ENCODE measurements at regions not wholly inside any gene's neighbourhood (a gene's known extent, or its start where the extent isn't known, plus 50 kb on each side); places are given as distances from the start of the nearest gene placed in this dataset.

DNA sequence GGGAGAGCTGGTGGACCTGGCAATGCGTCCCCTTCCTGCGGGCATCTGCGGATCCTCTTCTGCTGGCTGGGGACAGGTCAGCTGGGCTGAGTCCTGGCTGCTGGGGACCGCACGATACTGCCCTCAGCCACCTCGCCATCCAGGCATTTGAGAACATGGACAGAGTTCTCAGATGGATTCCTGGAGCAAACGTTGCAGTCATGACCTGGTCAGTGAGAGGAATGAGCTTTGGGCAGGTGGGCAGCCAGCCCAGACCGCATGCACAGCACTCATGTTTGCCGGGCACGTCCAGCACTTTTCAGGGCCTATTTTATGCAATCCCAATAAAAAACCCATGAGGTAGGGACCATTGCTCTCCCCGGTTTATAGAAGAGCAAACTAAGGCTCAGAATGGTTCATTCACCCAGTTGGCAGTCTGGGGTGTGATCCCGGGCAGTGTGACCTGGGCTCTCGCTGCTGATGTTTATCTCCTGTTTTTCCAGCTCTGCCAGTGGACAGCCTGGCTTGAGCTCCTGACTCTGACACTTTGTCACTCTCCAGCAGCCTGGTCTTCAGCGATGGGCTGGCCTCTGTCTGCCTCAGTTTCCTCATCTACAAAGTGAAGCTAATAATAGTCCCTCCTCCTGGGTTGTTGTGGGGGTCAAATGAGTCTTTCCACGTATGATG, 294.7 kb downstream of the IRF8 start:
- Histone ChIP-seq H3K27me3 (ENCODE audit: insufficient read depth, low read length) (peaks cover 100% of the 10 kb centered on the region), H3K4me2 (ENCODE audit: low read length) (no peak overlapping the region)

More for the DNA sequence above, 294.7 kb downstream of the IRF8 start:
- ATAC-seq (no peak), DNase-seq (ENCODE audit: low read depth, low spot score) (no peak)
- TF ChIP-seq, protein P1, sequence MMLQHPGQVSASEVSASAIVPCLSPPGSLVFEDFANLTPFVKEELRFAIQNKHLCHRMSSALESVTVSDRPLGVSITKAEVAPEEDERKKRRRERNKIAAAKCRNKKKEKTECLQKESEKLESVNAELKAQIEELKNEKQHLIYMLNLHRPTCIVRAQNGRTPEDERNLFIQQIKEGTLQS (IDR thresholded peaks at IDR 0.05) = no peak
- TF ChIP-seq YY1 (IDR thresholded peaks at IDR 0.05; ENCODE audit: extremely low read depth, insufficient replicate concordance, low read depth, low read length) = no peak
- no peak for TF ChIP-seq JUND (IDR thresholded peaks at IDR 0.05)
- TF ChIP-seq, protein P2, sequence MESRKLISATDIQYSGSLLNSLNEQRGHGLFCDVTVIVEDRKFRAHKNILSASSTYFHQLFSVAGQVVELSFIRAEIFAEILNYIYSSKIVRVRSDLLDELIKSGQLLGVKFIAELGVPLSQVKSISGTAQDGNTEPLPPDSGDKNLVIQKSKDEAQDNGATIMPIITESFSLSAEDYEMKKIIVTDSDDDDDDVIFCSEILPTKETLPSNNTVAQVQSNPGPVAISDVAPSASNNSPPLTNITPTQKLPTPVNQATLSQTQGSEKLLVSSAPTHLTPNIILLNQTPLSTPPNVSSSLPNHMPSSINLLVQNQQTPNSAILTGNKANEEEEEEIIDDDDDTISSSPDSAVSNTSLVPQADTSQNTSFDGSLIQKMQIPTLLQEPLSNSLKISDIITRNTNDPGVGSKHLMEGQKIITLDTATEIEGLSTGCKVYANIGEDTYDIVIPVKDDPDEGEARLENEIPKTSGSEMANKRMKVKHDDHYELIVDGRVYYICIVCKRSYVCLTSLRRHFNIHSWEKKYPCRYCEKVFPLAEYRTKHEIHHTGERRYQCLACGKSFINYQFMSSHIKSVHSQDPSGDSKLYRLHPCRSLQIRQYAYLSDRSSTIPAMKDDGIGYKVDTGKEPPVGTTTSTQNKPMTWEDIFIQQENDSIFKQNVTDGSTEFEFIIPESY (IDR thresholded peaks at IDR 0.05; ENCODE audit: extremely low read depth, insufficient replicate concordance, low read length) = no peak
- TF ChIP-seq, protein P3, sequence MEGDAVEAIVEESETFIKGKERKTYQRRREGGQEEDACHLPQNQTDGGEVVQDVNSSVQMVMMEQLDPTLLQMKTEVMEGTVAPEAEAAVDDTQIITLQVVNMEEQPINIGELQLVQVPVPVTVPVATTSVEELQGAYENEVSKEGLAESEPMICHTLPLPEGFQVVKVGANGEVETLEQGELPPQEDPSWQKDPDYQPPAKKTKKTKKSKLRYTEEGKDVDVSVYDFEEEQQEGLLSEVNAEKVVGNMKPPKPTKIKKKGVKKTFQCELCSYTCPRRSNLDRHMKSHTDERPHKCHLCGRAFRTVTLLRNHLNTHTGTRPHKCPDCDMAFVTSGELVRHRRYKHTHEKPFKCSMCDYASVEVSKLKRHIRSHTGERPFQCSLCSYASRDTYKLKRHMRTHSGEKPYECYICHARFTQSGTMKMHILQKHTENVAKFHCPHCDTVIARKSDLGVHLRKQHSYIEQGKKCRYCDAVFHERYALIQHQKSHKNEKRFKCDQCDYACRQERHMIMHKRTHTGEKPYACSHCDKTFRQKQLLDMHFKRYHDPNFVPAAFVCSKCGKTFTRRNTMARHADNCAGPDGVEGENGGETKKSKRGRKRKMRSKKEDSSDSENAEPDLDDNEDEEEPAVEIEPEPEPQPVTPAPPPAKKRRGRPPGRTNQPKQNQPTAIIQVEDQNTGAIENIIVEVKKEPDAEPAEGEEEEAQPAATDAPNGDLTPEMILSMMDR (IDR thresholded peaks at IDR 0.05 in 2 of 3, conservative IDR thresholded peaks at IDR 0.05 in 1 of 3; ENCODE audit: borderline replicate concordance in 1 of 3, insufficient read depth in 1 of 3, low read depth in 2 of 3, low read length in 2 of 3) = no peak
- TF ChIP-seq, protein P4, sequence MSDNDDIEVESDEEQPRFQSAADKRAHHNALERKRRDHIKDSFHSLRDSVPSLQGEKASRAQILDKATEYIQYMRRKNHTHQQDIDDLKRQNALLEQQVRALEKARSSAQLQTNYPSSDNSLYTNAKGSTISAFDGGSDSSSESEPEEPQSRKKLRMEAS (IDR thresholded peaks at IDR 0.05) = no peak
- TF ChIP-seq EZH2phosphoT487 (IDR thresholded peaks at IDR 0.05; ENCODE audit: borderline replicate concordance) = no peak
- no peak for TF ChIP-seq ZNF274 (IDR thresholded peaks at IDR 0.05; ENCODE audit: low read depth, low read length)
- TF ChIP-seq ELF1 (IDR thresholded peaks at IDR 0.05; ENCODE audit: borderline replicate concordance, low read depth) = no peak
- TF ChIP-seq EGR1 (IDR thresholded peaks at IDR 0.05; ENCODE audit: low read depth) = no peak
- no peak for TF ChIP-seq TCF7L2 (IDR thresholded peaks at IDR 0.05; ENCODE audit: borderline replicate concordance, extremely low read depth, insufficient read depth, insufficient read length)
- no peak for TF ChIP-seq FOSL1 (IDR thresholded peaks at IDR 0.05; ENCODE audit: low read depth)
- no peak for TF ChIP-seq ZFX (IDR thresholded peaks at IDR 0.05)
- TF ChIP-seq SRF (IDR thresholded peaks at IDR 0.05; ENCODE audit: low read depth) = no peak
- Histone ChIP-seq H3K27ac (ENCODE audit: low read depth, low read length) (no peak overlapping the region), H3K9me2 (ENCODE audit: insufficient read depth) (no peaks in the 10 kb centered on the region), H3K36me3 (ENCODE audit: control insufficient read depth in 1 of 2, insufficient read depth in 2 of 2, low read length in 2 of 2) (no peaks in the 10 kb centered on the region), H2AFZ (ENCODE audit: low read depth, low read length, poor library complexity, severe bottlenecking) (no peak overlapping the region), H3K9me3 (ENCODE audit: control insufficient read depth in 1 of 2, insufficient read depth in 1 of 2, low read depth in 1 of 2, low read length in 2 of 2) (no peaks in the 10 kb centered on the region), H4K20me1 (ENCODE audit: insufficient read depth) (no peaks in the 10 kb centered on the region), H3K79me2 (ENCODE audit: insufficient read depth, low read length) (no peaks in the 10 kb centered on the region), H3K4me1 (ENCODE audit: control insufficient read depth in 1 of 2, insufficient read depth in 2 of 2, low read length in 2 of 2) (no peaks in the 10 kb centered on the region), H3K9ac (ENCODE audit: low read length) (no peak overlapping the region), H3K4me3 (replicated peaks in 1 of 2; ENCODE audit: low read depth in 1 of 2, low read length in 2 of 2) (no peak overlapping the region)
- no TSS peak for BruUV-seq (replicated peaks)
- ChIA-PET CTCF (no interaction called here), POLR2A (no interaction called here), RAD21 (ENCODE audit: low non-redundant PET in 1 of 2, low total read pairs in 2 of 2, uncharacterized antibody in 2 of 2, unreplicated experiment in 2 of 2) (no interaction called here)
- intact Hi-C loops (cut with micrococcal nuclease) = no loop called here
